NCI-H226 (cell line): ENCODE measurements at regions not wholly inside any gene's neighbourhood (a gene's known extent, or its start where the extent isn't known, plus 50 kb on each side); places are given as distances from the start of the nearest gene placed in this dataset.
"Not testable (repeated sequence)": the region's sequence is repeated elsewhere in the genome, so short reads cannot be mapped to it uniquely, and the experiment has no call there.

ENCODE experiments used
- DNase-seq: peaks from one replicate; pipeline ENCODE4 v3.0.0-alpha.2; 2015

DNA sequence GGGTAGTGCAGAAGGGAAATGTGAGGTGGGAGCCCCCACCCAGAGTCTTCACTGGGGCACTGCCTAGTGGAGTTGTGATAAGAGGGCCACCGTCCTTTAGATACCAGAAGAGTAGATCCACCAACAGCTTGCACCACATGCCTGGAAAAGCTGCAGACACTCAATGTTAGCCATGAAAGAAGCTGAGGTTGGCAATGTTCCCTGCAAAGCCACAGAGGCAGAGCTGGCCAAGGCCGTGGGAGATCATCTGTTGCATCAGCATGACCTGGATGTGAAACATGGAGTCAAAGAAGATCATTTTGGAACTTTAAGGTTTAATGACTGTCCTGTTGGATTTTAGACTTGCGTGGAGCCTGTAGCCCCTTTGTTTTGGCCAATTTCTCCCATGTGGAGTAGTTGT lies 468.4 kb upstream of the FOXG1 start:
- no peak for DNase-seq

DNA sequence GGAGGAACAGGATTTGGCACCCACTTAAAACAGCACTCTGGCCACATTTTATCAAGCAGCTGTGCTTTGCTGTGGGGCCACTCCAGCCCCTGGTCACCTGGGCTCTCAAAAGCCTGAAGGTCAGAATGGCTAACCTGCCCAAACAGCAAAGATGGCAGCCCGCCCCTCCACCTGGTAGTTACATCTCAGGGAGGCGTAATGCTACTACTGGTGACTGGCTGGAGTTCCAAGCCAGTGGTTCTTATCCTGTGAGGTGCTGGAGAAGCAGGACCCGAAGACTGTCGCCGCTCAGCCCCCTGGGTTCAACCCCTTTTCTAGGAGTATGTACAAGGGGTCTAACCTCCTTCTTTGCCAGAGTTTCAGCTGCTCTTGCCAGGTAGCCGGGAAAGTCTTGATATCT lies 467.4 kb upstream of the FOXG1 start:
- no peak for DNase-seq

DNA sequence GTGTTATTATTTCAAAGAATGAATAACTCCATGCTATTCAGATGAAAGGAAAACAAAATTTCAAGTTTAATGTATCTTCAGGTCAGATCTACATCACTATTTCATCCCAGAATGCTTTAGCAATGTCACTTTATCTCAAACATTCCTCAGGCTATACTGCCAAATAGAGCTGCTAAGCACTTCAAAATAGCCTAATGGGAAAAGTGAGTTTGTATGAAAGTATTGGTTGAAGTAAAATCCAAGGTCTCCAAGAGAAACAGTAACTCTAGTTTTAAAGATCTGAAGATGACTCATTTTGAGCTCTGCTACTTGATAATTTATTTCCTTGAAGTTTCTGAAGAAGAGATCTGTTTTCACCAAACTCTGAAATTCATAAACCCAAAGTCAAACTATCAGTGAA lies 466.2 kb upstream of the FOXG1 start:
- no peak for DNase-seq

DNA sequence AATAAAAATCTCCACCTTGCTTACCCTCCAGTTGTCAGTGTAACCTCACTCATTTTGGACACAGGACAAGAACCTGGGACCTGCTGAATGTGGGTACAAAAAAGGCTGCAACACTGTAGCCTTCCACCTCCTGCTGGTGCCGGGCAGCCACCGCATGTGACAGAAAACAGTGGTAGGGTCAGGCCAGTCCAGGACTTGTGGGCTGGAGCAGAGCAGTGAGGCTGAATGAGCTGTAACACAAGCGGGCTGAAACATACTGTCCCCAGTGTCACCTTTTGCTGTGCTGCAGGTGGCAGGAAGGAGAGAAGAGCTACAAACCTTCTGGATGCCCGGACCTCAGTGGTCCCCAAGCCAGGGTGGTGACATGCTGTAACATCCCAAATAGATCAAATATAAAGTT lies 465.4 kb upstream of the FOXG1 start:
- no peak for DNase-seq

DNA sequence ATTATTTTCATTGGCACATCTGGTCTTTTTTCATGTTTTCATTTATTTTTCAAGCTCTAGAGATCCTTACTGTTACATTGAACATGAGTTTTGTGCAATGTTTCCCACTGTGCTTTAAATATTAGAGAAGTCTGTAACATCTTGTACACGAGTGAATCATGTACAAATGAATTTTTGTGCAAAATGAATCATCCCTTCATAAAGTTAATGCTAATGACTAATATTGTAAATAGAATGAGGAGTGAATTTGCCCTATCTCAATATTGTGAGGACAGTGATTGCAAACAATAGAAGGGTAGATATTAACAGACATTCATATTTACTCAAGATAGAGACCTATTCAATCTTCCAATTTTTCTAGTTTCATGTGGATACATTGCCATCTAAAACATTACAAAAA lies 463.3 kb upstream of the FOXG1 start:
- DNase-seq: no peak

DNA sequence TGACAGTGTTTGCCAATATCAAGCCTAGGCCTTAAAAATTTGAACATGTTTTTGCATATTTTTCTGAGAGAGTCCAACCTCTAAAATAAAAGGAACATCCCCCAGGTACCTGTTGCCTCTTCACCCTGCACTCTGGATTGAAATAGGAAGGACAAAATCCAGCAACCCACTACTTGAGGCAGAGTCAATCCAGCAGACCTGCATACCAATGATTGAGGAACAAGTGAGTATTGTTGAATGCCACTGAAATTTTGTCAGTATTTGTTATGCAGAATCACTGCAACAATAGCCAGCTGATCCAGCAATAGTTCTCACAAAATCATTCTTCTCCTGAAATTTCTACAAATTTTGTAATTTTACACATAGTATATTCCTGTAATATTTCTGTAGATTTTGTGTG lies 460.6 kb upstream of the FOXG1 start:
- no peak for DNase-seq

DNA sequence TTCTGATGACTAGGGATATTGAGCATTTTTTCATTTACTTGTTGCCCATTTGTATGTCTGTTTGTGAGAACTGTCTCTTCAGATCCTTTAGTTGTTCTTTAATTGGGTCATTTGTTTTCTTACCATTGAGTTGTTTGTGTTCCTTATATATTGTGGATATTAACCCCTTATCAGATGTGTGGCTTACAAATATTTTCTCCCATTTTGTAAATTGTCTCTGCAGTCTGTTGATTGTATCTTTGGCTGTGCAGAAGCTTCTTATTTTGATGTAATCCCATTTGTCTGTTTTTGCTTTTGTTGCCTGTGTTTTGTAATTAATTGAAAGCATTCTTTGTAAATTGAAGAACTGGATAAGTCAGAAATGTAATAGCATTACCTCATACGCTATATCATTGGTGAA lies 459.1 kb upstream of the FOXG1 start:
- no peak for DNase-seq

DNA sequence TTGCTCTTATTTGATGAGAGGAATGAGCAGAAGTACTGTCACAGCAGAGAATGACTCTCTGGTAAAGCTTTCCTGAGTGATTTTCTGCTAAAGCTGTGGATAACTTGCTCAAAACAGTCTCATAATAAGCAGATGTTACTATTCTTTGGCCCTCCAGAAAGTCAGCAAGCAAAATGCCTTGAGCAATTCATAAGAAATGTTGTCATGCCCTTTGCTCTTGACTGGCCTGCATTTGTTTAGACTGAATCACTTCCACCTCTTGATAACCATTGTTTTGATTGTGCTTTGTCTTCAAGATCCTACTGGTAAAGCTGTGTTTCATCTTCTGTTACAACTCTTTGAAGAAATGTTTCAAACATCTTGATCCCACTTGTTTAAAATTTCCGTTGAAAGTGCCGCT lies 457.9 kb upstream of the FOXG1 start:
- DNase-seq: no peak

DNA sequence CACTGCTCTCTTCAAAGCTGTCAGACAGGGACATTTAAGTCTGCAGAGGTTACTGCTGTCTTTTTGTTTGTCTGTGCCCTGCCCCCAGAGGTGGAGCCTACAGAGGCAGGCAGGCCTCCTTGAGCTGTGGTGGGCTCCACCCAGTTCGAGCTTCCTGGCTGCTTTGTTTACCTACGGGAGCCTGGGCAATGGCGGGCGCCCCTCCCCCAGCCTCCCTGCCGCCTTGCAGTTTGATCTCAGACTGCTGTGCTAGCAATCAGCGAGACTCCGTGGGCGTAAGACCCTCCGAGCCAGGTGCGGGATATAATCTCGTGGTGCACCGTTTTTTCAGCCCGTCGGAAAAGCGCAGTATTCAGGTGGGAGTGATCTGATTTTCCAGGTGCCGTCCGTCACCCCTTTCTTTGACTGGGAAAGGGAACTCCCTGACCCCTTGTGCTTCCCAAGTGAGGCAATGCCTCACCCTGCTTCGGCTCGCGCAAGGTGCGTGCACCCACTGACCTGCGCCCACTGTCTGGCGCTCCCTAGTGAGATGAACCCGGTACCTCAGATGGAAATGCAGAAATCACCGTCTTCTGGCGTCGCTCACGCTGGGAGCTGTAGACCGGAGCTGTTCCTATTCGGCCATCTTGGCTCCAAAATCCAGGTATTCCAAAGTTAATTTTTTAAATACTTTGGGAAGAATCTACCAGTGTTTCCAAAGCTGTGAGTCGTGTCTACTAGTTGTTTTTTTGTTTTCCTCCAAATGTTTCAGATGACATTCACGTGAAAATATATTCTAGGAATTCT lies 448.5 kb upstream of the FOXG1 start:
- DNase-seq: not testable (repeated sequence)

DNA sequence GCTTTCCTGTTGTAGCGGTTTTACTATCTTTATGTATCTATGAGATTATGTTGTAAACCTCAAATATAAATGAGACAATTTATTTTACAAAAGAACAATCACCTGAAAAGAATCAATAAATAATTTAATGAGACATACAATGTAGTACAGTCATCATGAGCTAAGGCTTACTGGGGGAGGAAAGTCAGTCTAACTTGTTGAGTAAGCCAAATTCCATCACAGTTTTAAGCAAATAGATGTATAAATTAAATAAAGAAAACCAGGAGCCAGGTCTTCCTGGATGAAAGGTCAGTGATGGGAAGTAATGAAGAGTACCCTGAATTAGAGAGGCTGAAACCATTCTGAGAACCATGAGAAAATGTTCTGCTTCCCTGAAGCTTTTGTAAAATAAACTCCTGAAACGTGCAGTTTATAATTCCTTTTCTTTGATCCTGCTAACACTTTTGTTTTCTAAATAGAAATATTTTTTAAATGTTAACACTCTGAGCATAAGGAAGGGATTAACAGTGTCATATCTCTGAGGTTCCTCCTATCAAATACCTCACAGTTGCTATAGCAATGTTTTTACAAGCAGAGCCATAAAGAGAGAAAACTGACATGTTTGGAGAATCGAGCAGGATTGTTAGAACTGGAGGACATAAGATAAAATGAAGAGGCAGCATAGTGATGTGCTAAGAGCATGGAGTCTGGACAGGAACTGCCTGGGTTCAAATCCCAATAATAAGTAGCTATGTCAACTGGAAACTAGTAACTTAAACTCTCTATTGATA lies 444.9 kb upstream of the FOXG1 start:
- DNase-seq: no peak

DNA sequence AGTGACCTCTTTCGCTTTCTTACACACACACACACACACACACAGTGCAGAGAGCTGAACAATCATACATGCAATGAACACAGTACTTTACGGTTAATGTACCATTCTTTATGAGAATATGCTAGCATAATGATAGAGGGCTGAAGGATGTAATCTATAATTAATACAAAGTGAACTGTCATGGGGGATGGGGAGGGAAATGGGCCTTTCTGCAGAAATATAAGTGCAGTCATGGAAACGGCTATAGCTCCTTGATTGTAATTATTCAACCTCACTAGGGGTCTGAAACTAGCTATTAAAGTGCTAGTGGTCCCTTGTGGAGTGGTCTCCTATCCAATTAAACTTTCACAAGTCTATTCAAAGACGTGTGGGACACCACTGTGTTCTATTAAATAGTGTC lies 443.2 kb upstream of the FOXG1 start:
- no peak for DNase-seq

DNA sequence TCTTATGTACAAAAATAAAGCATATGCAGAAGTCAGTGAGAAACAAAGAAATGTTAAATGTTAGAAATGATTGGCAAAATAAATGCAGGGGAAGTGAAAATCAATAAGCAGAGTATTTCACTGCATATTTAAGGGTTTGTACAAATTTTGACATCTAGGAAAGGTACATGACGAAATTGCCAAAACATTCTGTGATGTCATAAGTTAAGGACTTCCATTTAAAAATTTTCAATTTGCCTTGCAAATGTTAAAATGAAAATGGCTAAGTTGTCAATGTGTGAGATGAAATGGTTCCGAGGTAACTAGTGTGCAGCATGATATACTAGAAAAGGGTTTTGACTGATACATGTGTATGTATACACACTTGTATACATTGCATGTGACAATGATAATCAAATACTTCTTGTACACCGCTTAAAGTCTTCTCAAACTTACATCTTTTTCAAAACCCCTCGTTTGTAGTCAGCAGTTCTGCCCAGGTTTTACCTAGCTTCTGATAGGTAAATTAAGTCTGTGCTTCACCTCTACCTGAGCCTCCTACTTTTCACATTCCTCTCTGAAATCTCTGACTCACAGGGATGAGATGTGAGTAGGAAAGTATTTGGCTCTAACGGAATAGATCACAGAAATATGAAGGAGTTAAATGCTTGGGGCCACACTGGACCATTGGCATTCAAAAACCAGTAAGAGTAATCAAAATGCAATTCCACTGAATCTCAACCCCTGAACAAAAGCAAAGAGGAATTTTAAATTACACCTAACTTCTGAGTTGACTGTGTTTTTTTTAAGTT lies 442.4 kb upstream of the FOXG1 start:
- DNase-seq: no peak

DNA sequence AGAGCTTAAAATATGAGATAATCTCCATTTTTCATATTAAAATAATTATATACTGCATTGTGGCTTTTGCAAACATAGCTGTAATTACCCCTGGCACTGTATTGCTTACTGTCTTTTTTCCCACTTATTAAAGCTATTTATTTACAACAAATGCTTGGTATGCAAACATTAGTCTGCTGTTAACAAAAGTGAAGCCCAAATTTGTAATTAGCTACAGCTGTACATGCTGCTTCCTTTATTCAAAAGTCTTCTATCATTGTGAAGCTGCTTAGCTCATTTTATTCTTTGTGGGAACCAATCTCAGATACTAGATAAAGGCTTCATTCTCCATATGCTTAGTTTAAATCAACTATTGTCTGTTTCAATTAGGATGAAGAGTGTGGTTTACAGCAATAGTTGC lies 425.8 kb upstream of the FOXG1 start:
- no peak for DNase-seq

DNA sequence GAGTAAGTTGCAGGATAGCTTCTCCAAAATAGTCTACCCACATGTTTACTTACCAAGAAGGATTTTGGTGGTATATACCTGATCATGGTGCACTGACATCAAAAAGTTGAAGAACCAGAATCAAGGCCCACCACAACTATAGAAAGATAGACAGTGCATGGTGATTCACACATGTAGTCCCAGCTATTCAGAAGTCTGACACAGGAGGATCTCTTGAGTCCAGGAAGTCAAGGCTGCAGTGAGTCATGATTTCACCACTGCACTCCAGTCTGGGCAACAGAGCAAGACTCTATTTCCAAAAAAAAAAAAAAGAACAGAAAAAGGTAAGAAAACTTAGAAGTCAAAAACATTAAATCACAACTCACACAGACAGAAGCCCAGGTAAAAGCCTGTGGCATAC lies 422.2 kb upstream of the FOXG1 start:
- no peak for DNase-seq

DNA sequence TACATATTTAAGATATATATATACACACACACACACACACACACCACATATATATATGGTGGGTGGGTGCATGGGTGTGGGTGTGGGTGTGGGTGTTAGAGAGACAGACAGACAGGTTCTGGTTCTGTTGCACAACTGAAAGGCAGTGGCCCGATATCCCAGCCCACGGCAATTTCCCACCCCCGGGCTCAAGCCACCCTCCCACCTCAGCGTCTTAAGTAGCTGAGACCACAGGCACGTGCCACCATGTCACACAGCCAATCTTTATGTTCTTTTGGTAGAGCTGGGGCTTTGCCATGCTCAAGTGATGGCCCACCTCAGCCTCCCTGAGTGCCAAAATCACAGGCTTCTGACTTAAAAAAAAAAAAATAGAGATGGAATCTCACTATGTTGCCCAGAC lies 417.8 kb upstream of the FOXG1 start:
- DNase-seq: no peak

DNA sequence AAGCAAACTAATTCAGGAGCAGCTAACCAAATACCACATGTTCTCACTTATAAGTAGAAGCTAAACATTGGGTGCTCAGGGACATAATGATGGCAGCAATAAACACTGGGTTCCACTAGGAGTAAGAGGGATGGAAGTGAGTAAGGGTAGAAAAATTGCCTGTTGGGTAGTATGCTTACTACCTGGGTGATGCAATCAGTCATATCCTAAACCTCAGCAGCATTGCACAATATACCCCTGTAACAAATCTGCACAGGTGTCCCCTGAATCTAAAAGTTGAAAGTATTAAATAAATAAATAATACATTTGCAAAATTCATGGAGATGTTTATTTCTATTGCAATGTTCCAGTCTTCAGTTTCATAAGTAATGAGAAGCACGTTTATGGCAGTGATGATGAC lies 409.8 kb upstream of the FOXG1 start:
- no peak for DNase-seq

DNA sequence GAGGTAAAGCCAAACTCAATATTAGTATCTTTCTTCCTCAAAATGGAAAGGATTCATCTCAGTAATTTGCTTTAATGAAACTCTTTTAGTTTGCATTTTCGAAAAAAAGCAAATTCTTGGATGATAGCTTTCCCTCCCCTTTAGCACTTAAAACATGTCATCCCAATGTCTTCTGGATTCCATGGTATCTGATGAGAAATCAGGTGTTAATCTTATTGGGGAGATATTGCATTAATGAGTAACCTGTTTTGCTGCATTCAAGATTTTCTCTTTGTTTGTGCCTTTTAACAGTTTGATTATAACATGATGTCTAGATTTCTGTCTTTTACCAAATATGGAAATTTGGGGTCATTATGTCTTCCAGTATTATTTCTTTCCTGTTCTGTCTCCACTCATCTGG lies 405.1 kb upstream of the FOXG1 start:
- no peak for DNase-seq

DNA sequence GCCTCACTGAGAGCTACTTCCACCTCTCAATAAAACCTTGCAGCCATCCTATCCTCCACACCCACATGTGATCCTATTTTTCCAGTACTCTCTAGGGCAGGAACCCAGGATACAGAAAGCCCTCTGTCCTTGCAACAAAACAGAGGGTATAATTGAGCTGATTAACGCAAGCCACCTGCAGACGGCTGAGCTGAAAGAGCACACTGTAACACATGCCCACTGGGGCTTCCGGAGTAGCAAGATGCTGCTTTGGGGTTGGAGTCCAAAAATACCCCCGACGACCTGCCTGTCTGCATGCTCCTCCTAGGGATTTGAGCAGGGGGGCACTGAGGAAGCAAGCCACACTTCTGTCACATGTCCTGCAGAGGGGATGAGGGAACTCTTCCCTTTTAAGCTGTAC lies 401.1 kb upstream of the FOXG1 start:
- no peak for DNase-seq

DNA sequence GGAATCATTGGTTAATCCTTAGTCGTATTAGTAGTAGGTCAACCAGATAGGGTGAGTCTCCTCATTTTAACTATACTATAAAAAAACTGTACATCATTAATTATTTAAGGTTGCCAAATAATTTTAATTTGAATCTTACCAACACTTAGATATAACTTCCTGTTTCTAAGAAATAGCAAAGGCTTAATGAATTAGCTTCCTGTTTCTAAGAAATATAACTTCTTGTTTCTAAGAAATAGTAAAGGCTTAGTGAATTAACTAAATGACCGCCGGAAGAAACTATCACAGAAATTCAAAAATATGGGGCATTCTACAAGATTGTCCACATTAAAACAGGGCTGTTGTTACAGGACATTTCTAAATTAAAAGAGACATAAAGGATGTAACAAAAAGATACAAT lies 392.9 kb upstream of the FOXG1 start:
- DNase-seq: no peak

DNA sequence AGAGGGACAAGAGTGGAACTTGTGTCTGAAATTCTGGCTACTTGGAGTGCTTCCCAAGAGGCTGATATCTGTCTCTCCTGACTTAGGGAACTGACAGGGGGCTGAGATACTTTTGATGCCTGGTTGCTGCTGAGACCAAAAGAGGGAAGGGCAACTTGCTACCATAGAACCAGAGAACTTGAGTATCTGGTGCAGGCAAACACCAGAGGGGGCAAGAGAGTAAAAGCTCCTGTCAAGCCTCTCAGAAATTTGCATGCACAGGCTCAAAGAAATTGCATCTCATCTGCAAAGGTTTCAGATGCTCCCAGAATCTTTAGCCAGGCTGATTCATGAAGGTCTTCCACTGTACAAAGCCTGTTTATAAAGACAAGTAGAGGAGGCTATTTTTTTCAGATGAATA lies 391.3 kb upstream of the FOXG1 start:
- no peak for DNase-seq

DNA sequence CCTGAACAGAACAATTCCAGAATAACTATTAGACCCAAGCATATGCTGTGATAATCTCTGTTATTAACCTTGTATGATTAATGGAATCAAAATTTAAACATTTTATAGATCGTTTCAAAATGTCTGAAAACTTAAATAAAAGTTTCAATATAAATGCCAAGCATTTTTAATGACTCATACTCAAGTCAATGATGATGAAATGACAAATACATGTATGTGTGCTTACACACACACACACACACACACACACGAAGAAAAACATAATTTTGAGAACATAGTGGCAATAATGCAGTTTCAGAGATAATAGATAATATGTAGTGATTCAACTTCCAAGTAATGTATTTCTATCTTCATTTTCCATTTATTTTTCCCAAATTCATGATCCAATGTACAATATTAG lies 384.9 kb upstream of the FOXG1 start:
- no peak for DNase-seq

DNA sequence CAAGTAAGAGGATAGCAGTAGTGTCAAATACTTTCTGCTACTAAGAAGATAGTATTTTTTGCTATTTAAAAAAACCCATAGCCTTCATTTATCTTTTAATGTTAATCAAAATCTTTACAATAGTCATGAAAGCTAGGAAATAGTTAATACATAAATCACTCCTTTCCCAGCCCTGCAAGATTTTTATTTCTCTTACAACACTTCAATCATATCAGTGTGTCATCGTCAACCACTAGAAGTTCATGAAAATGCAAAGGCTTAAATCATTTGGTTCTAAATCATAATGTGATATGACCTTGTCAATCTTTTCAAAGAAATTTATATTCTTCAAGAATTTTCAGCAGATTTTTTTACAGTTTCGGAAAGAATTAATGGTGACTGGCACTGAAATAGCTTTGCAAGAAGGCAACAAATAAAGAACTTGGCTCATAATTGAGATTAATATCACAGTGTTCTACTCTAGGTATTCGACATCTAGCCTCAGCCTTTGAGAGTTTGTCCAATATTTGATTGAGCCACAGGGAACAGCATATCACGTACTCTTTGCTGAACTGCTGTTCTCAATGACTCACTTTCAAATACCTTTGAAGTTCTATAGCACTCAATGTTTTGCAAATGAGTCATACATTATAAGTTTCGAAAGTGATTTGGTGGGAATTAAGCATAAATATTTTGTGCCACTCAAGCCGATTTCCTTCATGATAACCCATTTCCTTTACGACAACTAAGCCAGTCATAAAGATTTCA lies 384.0 kb upstream of the FOXG1 start:
- no peak for DNase-seq

DNA sequence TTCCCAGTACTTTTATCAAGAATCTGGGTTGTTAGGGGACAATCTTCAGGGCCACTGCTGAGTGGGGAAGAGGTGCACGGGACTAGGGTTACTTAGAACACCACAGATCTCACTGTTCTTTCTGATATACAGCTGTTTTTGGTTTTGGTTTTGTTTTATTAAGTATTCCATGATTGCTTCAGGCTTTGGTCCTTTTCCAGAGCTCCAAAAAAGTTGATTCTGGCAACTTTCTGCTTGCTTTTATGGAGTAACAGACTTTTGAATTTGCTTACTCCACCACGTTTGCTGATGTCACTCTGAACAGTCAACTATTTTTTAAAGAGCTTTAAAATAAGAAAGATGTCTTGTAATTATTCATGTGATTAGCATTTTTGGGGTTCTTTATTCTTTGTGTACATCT lies 368.1 kb upstream of the FOXG1 start:
- DNase-seq: no peak
